Frontal cortex (tissue), 3 donors: ENCODE measurements at regions not wholly inside any gene's neighbourhood (a gene's known extent, or its start where the extent isn't known, plus 50 kb on each side); places are given as distances from the start of the nearest gene placed in this dataset.

Experiments
- DNase-seq, 2 donors: peaks; one replicate each; pipeline ENCODE4 v3.0.0; 2012; ENCODE audit warnings: low spot score in 2 of 2
- FAIRE-seq: peaks from 2 replicates; lab custom pipeline; 2012; peaks lifted over from hg19 to GRCh38; lab: Jason Lieb, UNC
- donor health status: control.
- donor health status: control.
- donor health status: control.

DNA sequence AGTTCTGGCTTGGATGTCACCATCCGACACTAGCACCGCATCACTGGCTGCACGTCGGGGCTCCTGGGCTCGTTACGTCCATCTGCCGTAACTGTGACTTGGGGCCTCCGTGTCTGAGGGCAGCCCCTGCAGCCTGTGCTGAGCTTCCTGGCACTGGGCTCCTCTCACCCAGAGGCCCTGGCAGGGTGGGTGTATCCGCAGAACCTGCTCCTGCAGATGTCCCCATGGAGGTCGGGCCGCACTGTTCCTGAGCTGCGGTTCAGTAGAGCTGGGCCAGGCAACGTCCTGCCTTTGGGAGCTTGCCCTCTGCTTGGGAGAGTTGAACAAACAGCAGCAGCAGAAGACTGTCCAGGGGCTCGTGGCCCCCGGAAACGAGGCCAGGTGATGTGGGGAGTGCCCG, 71.4 kb downstream of the RGS12 start:
- FAIRE-seq: no peak
- no peak for DNase-seq

DNA sequence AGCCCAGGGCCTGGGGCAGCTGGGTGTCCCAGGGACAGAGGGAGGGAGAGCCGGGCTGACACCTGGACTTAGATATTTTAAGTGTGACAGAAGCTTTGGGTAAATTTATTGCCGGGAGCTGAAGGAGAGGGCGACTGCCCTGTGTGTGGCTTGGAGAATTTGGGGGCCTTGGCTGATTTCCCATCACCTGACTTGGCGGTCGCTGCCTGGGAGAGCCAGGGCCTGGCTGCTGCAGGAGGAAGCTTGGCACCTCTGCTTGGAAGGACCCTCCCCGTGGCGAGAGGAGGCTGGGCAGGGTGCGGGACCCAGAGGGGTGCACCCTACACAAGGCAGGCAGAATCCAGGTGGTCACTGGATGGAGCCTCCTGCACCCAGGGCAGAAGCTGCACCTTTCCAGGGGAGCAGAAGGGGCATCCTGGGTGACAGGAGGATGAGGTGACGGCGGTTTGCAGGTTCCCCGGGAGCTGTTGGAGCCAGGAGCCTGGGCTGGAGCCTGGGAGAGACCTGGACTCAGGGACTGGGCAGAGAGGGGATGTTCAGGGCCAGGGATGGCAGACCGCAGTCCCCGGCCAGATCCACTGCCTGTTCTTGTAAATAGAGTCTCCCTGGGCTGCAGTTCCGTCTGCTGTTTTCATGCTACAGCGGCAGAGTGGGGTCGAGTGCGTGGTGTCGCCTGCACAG, 72.0 kb downstream of the RGS12 start:
- FAIRE-seq (no peak), DNase-seq (no peak)

DNA sequence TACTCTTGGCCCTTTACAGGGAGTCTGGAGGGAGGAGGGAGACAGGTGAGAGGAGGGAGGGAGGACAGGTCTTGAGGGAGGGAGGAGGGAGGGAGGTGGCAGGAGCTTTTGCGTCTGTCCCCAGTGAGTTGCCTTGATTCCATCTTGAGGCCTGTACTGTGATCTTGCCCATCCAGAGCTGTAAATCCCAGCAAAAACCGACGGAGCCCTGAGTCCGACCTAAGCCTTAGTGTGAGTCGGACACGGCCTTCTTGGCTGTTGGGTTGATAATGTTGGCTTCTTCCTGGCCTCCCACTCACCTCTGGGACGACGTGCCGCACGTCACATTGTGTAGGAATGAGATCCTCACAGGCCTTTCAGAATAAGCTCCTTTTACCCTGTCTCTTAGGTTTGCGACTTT, 72.5 kb downstream of the RGS12 start:
- DNase-seq (no peak), FAIRE-seq (no peak)

DNA sequence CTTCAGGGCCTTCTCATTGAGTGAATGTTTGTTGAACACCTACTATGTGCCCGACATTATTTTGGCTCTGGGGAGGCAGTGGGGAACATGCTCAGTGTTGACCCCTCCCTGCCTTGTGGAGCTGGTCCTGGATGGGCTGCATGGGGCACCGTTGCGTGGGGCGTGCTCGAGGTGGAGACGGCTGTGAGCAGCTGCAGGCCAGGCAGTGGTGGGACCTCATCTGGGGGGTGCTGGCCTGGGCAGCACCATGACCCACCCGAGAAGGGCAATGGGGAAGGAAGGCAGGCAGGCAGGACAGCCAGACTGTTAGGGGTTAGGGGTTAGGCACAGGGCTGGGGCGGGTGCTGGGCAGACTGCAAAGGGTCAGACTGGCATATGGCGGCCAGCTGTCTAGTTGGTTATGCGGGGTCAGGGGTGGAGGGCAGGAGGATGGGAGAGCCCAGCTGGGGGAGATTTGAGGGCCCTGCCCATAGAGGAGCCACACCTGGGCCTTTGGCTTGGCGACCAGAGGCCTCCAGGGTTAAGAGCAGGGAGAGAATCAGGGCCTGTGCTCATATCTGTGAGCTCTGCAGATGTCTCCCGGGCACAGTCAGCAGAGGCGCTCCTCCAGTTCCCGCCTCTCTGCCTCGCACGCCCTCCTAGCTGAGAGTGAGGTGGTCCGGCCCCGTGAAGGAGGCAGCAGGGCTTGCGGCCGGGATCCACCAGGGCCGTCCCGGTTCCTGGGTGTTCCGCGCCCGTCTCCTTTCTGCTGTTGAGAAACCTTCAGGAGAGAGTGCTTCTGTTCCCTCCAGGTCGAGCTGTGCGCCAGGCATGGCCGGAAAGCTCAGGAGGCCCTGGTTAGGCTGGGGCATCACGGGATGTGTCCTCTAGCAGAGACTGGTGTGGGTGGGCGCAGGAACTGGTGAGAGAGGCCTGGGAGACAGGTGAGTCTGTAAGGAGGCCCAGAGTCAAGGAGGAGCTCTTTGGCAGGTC, 73.3 kb downstream of the RGS12 start:
- FAIRE-seq: no peak

DNA sequence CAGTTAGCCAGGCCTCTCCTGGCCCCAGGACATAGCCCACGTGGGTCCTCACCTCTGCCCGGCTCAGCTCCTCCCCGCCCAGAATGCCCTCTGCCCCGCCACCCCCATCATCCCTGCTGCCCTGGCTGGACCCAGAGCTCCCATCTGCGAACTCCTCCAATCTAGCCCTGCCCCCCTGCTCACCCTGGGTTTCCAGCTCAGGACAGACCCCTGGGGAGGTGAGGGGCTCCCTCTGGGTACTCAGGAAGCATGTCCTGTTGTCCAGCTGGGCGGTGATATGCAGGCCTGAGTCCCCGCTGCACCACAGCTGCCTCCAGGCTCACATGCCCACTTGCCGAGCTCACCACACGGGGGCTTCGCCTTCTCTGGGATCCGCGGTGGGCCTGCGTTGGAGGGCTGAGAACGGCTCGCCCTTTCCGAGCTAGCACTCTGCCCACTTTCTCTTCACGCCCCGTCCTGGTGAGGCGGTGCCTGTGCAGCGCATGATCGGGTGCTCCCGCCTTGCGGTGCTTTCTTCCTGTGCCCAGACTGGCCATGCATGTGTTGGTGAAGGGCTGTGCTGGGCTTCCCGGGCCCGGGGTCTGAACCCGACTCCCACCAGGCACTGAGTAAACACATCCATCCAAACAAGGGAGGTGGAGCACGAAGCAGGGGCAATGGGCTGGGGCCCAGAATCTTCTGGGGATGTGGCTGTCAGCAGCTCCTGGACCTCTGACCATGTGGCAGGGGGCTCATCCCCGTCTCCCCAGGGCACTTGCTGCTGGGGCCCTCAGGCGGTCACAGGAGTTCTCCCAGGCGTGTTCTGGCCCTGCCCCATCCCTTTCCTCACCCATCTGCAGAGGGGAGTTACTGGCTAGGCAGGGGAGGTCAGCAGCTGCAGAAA, 74.3 kb downstream of the RGS12 start:
- no peak for DNase-seq
- FAIRE-seq: no peak

More for the DNA sequence above, 73.3 kb downstream of the RGS12 start:
- no peak for DNase-seq

DNA sequence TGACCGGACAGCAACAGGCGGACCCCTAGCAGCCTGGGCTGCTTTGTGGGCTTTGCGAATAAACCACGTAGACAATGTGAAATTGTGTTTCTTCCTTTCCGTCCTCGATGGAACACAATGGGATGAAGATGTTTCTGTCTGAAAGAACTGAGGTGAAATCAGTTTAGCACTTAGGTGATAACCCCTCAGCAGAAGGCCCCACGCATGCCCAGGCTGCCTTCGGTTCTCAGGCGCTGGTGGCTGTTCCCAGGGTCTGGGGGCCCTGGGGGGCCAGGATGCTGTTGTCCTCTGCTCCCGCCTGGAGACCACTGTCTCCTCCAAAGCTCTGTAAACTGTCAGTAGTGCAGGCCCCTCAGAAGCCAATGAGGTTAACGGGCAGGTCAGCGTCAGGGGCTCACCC, 73.9 kb upstream of the HGFAC start:
- FAIRE-seq: no peak
- no peak for DNase-seq

DNA sequence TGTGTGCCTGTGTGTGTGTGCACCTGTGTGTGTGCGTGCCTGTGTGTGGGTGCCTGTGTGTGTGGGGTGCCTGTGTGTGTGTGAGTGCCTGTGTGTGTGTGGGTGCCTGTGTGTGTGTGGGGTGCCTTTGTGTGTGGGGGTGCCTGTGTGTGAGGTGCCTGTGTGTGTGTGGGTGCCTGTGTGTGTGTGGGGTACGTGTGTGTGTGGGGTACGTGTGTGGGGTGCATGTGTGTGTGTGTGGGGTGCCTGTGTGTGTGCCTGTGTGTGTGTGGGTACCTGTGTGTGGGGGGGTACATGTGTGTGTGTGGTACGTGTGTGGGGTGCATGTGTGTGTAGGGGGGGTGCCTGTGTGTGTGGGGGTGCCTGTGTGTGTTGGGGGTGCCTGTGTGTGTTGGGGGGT, 73.4 kb upstream of the HGFAC start:
- FAIRE-seq (no peak), DNase-seq (no peak)

DNA sequence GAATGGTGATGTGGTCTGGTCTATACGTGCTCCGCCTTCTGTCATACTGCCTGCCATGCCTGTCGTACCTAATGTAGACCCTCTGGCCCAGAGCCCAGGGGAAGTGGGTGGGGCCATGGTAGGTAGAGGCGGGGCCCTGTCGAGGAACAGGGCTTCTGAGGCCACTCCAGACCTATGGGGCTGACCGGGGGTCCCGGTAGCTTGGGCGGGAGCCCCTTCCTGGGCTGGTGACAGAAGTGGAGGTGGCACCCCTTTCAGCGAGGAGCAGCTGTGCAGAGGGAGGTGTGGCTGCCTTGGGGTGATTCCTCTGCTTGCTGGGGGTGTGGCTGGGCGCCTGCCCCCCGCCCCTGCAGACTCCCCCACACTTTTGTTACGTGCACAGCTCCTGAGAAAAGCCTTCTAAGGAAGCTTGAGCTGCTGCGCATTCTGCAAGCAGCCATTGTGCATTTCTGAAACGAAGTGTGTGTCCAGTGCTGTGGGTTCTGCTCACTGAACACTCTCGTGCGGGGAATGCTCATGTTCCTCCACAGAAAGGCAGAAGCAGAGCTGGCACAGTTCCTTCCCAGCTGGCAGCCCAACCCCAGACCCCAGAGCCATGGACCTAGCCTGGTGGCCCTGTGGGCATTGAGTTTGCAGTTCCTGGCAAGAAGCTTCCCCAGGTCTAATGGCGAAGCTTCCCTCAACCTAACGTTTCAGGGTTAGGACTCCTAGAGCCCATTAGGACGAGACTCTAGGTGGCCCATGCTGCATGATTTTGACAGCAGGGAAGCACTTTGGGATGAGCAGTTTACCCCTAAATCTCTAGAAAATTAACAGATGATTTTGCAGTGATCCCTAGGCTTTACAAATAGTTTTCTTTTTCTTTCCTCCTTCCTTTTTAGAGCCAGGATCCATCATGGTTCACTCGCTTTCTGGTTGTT, 72.7 kb upstream of the HGFAC start:
- no peak for FAIRE-seq
- DNase-seq: no peak

DNA sequence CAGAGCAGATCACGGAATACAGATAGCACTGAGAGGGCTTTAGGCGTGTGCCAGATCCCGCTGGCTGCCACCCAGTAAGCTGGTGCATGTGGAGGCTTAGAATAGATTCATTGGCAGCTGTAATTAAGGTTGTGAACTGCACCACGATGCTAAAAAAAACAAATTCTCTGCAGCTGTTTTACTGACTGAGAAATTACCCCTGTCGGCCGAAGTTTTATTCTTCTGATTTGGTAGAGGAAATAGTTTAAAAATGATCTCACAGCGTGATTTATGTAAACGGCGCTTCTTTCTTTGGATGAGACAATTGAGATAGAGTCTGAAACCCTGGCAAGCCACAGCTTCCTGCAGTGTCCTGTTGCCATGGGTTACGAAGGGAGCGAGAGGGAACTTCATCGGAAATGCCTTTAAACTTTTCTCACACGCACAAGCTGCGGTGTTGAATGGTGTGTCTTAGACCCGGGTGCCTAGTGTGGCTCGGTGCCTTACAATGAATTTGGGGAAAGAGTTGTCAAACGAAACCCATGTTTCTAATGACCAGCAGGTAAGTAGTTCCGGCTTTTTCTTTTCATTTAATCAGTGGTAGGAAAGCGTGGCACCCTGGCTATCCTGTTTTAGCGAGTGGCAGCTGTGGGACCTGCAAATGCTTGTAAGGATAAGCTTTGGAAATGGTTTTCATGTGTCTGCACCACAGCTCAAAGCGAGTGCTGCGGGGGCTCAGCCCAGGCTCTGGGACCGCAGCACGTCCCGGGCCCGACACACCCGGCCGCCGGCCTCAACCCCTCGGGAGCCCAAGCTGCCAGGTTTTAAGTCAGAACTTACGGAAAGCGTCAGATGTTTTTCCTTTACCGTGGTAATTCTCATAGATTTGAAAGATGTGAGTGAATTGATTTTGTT, 71.7 kb upstream of the HGFAC start:
- FAIRE-seq (no peak), DNase-seq (peak; percentile 64 to 74)

DNA sequence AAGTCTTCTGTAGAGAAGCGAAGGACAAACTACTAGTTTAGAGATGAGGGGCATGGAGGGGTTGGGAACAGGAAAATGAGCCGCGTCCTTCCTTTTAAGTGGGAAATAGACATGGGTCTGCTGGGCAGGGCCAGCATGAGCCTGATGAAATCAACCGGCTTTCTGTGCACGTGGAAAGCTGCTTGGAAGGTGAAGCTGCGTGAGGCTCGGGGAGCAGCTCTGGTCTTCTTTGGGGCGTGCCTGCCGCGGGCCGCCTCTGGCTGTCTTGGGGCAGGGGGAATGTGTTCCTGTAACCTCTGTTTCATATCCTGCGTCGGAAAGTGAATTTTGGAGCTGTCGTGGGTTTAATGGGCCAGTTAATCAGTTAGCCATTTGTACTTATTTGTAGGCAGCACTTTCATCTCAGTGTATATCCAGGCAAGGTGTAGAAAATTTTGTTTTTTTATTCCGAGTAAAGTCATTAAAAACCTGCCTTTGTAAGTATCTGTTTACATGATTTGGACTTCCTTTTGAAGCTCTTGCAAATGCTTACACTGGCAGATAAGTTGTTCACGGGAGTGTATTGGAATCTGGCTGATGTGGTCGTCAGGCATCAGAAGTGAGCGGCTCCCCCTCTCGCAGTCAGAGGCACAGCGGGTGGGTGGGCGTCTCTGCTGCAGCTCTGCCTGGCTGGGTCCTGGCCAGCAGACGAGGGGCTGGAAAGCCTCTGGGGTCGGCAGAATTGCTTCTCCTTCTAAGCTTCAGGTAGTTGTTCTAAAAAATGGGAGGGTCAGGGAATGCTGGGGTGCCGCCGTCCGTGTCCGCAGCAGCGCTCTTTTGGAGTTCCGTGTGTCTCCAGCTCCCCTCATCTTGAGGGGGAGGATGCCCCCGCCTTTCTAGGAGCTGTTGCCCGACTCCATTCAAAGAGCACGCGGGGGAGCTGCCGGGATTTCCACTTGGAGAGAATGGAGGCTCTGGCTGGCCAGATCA, 70.5 kb upstream of the HGFAC start:
- DNase-seq: no peak
- no peak for FAIRE-seq

DNA sequence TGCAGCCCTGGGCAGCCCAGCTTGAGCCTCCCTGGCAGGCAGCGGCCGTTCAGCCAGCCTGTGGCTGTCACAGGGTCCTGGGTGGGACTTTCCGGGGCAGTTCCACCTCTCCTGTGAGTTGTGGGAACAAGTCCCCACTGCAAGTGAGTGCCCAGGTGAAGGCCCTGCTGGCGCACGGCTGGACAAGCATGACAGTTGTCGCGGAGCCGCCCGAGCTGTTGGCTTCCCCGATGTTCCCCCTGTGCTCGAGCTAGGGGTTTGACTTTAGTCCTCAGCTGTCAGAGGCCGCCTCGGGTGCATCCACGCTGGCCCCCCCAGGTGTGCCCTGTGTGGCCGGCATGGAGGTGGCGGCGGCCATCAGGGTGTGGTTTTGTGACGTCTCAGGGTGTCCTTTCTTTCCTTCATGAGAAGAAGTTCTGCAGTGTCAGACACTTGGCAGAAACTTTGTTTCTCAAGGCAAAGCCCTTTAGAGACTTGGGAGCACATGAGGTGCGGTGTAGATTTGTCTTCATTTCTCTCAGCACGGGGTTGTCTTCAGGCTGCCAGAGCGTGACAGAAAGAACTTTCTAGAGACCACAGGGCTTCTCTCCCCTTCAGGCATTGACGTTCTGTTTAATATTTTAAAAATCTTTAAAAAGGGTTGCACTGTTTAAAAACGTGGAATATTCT, 69.4 kb upstream of the HGFAC start:
- DNase-seq (no peak), FAIRE-seq (no peak)

DNA sequence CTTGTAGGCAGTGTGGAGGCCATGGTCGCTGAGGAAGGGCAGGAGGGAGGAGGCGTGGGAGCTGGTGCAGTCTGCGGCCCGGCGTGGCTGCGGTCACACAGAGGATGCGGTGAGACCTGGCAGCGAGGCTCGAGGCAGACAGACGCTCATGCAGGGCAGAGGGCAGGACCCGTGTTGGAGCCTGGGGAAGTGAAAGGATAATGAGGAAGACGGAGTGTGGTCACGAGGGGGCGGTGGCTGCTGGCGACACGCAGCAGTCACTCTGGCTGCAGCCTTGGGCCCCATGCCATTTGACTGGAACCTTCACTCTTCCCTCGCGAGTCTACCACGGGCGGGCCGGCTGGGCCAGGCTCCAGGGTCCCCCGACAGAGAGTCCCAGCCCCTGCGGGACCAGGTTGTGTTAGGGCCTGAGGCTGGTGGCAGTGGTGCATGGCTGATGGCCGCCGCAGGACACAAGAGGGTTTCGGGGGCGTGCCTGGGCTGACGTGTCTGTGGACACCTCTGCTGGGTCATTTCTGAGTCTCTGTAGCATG, 68.8 kb upstream of the HGFAC start:
- FAIRE-seq: no peak
- DNase-seq: no peak

DNA sequence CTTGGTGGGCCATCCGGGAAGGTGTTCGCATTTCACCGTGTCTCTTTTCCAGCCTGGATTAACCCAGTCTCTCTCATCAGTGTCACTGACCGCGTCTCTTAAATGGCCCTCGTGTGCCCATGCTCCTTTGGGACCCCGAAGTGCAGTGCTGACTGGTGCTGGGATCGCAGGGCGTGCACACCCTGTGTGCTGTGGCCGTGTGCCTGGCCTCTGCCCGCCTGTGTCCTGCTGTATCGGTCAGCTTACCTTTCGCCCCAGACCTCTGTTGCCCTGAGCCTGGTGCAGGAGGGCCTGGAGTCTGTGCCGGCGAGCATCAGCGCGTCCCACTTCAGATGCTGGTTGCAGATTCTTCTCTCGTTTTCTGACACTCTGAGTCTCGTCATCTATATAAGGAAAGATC, 68.3 kb upstream of the HGFAC start:
- FAIRE-seq: no peak
- DNase-seq: no peak

DNA sequence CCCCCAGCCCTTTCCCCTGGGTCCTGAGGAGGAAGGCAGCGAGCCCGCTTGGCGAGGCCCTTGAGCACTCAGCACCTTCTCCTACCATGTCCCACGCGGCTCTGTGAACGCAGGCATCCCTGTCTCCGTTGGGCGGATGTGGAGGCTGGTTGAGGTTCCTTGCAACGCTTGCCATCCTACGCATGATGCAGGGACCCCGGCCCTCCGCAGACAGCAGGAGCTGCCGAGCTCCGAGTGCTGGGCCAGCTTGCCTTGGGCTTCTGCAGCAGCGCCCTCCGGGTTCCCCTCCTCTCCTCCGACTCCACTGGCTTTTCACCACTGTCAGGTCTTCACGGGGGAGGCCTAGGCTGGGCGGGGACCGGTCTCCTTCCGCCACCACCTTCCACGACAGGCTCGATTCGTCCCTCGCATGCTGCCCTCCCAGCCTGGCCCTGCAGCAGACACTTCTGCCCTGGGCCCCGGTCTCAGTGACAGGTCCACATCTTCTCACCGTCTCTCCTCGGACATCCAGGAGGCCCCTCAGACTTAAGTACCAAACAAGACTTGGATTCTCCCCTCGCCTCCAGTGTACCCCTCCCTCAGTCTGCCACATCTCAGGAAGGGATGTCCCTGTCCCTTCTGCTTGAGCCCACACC, 67.6 kb upstream of the HGFAC start:
- DNase-seq: no peak
- no peak for FAIRE-seq

DNA sequence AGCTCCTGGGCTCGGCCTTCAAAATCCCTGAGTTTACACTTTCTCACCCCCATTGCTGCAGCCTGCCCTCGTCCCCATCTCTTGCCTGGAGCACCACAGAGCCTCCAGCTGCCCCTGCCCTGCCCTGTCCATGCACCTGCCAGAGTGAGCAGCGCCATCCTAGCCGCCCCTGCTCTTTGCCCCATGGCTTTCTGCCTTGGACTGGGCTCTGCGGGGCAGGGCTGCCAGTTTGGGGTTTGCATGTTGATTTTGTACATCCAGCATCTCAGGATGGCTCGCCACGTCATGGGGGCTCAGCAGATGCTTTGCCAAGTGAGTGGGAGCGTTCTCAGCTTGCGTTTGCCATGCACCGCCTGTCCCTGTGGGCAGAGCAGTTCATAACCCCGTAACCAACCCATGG, 67.1 kb upstream of the HGFAC start:
- DNase-seq: no peak
- FAIRE-seq: no peak

DNA sequence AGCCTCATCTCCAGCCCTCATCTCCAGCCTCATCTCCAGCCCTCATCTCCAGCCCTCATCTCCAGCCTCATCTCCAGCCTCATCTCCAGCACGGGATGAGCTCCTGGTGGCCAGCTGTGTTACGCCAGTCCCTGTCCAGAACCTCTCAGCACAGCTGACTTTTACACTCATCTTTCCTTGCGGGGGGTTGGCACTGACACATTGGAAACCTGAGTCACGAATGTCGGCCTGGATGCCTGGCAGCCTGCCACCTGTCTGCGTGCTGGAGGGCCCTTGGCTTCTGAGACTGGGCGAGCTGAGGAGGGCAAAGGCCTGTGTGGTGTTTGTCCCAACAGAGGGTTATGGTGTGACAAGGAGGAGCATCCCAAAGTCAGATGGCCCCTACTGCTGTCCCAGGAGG, 66.1 kb upstream of the HGFAC start:
- DNase-seq (no peak), FAIRE-seq (no peak)
